HepG2 (cell line): ENCODE measurements at regions not wholly inside any gene's neighbourhood (a gene's known extent, or its start where the extent isn't known, plus 50 kb on each side); places are given as distances from the start of the nearest gene placed in this dataset.

Experiments
- ATAC-seq: fragments of 200-7000 bp; cut with Tn5 transposase; 3 replicates; pipeline ENCODE4 v1.9.1; 2020; ENCODE audit warnings: mild to moderate bottlenecking, moderate library complexity
- BruUV-seq: library from RNA; stranded (reverse); fragments of 400-500 nt; replicated peaks from 2 replicates; lab custom pipeline; 2021; lab: Mats Ljungman, UMichigan
- CTCF ChIA-PET: fragments of 300-600 bp; formaldehyde crosslinking; extraction: SDS; loops from one replicate; lab custom pipeline; 2021; ENCODE audit warnings: low total read pairs, inconsistent platforms, low intra/inter-chr PET ratio; lab: Yijun Ruan, JAX
- POLR2A ChIA-PET: fragments of 350-600 bp; sonication (Branson Sonifier 250); formaldehyde crosslinking; loops from one replicate; lab custom pipeline; 2020; ENCODE audit warnings: antibody characterized with exemption, inconsistent platforms; lab: Yijun Ruan, JAX
- DNase-seq: peaks from one replicate; pipeline ENCODE4 v3.0.0-alpha.2; 2015; ENCODE audit warnings: low spot score
- FAIRE-seq: peaks from 3 replicates; lab custom pipeline; 2011; peaks lifted over from hg19 to GRCh38; lab: Jason Lieb, UNC
- H2AFZ ChIP-seq: one replicate; pipeline ENCODE4 v1.6.1; 2011; ENCODE audit warnings: low read length, inconsistent platforms
- H3K27ac ChIP-seq: fragments of 300-600 bp; 3 replicates; pipeline ENCODE4 v1.8.0; 2011; ENCODE audit warnings: mixed run types, mild to moderate bottlenecking, mixed read lengths, low read length, inconsistent platforms; ENCODE audit not compliant: insufficient read depth; ENCODE audit errors: extremely low read length
- H3K27me3 ChIP-seq, 2 experiments: fragments of 200-600 bp in 1 of 2; 2 replicates in 1 of 2; 3 replicates in 1 of 2; pipeline versions ENCODE4 v1.6.0 to v1.8.0; 2011; ENCODE audit warnings: low read length in 2 of 2, mild to moderate bottlenecking in 2 of 2, moderate library complexity in 2 of 2, inconsistent platforms in 1 of 2; ENCODE audit not compliant: insufficient read depth in 2 of 2, control insufficient read depth in 1 of 2
- H3K36me3 ChIP-seq, 2 experiments: fragments of 200-600 bp in 1 of 2; replicated peaks in 1 of 2; 2 replicates in 1 of 2; 3 replicates in 1 of 2; pipeline versions ENCODE4 v1.5.1 to v1.8.0; 2011; ENCODE audit warnings: low read length in 2 of 2, inconsistent platforms in 1 of 2; ENCODE audit not compliant: insufficient read depth in 2 of 2, control insufficient read depth in 1 of 2
- H3K4me1 ChIP-seq: 2 replicates; pipeline ENCODE4 v1.5.1; 2012; ENCODE audit warnings: low read length, inconsistent platforms; ENCODE audit not compliant: insufficient read depth
- H3K4me2 ChIP-seq: 2 replicates; pipeline ENCODE4 v1.6.0; 2011; ENCODE audit warnings: low read depth, low read length, inconsistent platforms
- H3K4me3 ChIP-seq, 3 experiments: fragments of 200-600 bp in 1 of 3; sonication (generic), shearing (Covaris generic) in 1 of 3; replicated peaks in 1 of 3; 2 replicates each; pipeline ENCODE4 v1.5.1; 2011 to 2016; ENCODE audit warnings: low read length in 3 of 3, inconsistent platforms in 2 of 3, low read depth in 2 of 3, mild to moderate bottlenecking in 2 of 3, control low read depth in 1 of 3, mixed read lengths in 1 of 3; ENCODE audit not compliant: insufficient read depth in 1 of 3
- H3K79me2 ChIP-seq: one replicate; pipeline ENCODE4 v1.6.1; 2011; ENCODE audit warnings: low read length, inconsistent platforms; ENCODE audit not compliant: insufficient read depth
- H3K9ac ChIP-seq: 2 replicates; pipeline ENCODE4 v1.6.0; 2011; ENCODE audit warnings: mild to moderate bottlenecking, low read depth, low read length, inconsistent platforms; ENCODE audit not compliant: insufficient read depth
- H3K9me3 ChIP-seq: 2 replicates; pipeline ENCODE4 v1.5.1; 2012; ENCODE audit warnings: mild to moderate bottlenecking, low read length
- H4K20me1 ChIP-seq: 2 replicates; pipeline ENCODE4 v1.6.0; 2011; ENCODE audit warnings: inconsistent platforms, mild to moderate bottlenecking, low read length, moderate library complexity; ENCODE audit not compliant: insufficient read depth
- ATRX ChIP-seq: sonication (generic); formaldehyde crosslinking; IDR thresholded peaks from 2 replicates; pipeline ENCODE4 v1.4.0; 2020; ENCODE audit warnings: missing genetic modification reagents, borderline replicate concordance
- GLI4 ChIP-seq: sonication (generic); formaldehyde crosslinking; IDR thresholded peaks from 2 replicates; pipeline ENCODE4 v1.5.1; 2020; ENCODE audit warnings: missing genetic modification reagents, mild to moderate bottlenecking, moderate library complexity, borderline replicate concordance
- HMGA1 ChIP-seq: sonication (generic); formaldehyde crosslinking; conservative IDR thresholded peaks from 2 replicates; pipeline ENCODE4 v1.4.0; 2020; ENCODE audit warnings: missing genetic modification reagents
- MYNN ChIP-seq: sonication (generic); formaldehyde crosslinking; IDR thresholded peaks from 2 replicates; pipeline ENCODE4 v1.4.0; 2020; ENCODE audit warnings: mild to moderate bottlenecking, low read depth, missing genetic modification reagents
- ZNF224 ChIP-seq: sonication (generic); formaldehyde crosslinking; IDR thresholded peaks from 2 replicates; pipeline ENCODE4 v1.5.0; 2020; ENCODE audit warnings: mild to moderate bottlenecking, missing genetic modification reagents
- ZNF652 ChIP-seq: IDR thresholded peaks from 2 replicates; pipeline ENCODE4 v1.6.1; 2016; ENCODE audit warnings: low read depth, borderline replicate concordance
- ZNF781 ChIP-seq: sonication (generic); formaldehyde crosslinking; IDR thresholded peaks from 2 replicates; pipeline ENCODE4 v1.5.1; 2020; ENCODE audit warnings: borderline replicate concordance, mild to moderate bottlenecking, missing genetic modification reagents; ENCODE audit errors: not compliant biosample characterization
- WGBS: methylation state at CpG from one replicate; pipeline ENCODE4 v1.1.6; 2017; ENCODE audit warnings: low lambda C conversion rate; 5-methylcytosine and 5-hydroxymethylcytosine counted together
- in situ Hi-C: cut with HindIII; loops from 2 replicates; pipeline ENCODE4 v1.10.0; 2017; ENCODE audit warnings: low pct_unique_long_range_greater_than_20kb; ENCODE audit not compliant: extremely low pct_ligation_motif_present
- intact Hi-C: fragments of 100-400 bp; cut with micrococcal nuclease; formaldehyde crosslinking; loops from one replicate; pipeline ENCODE4 v1.10.0; 2022; ENCODE audit not compliant: unreplicated experiment
- TF ChIP-seq, protein P1 (sequence below): sonication (generic); formaldehyde crosslinking; IDR thresholded peaks from 2 replicates; pipeline ENCODE4 v1.4.0; 2020; ENCODE audit warnings: low read depth, mild to moderate bottlenecking, missing genetic modification reagents
- TF ChIP-seq, protein P2 (sequence below): sonication (generic); formaldehyde crosslinking; IDR thresholded peaks from 2 replicates; pipeline ENCODE4 v1.5.0; 2020; ENCODE audit warnings: mild to moderate bottlenecking, missing genetic modification reagents
- TF ChIP-seq, protein P3 (sequence below): sonication (generic); formaldehyde crosslinking; IDR thresholded peaks from 2 replicates; pipeline ENCODE4 v1.8.1; 2023; ENCODE audit warnings: mild to moderate bottlenecking, moderate library complexity, missing genetic modification reagents
- TF ChIP-seq, protein P4 (sequence below): sonication (generic); formaldehyde crosslinking; IDR thresholded peaks from 2 replicates; pipeline ENCODE4 v1.4.0; 2020; ENCODE audit warnings: mild to moderate bottlenecking, low read depth, missing genetic modification reagents

DNA sequence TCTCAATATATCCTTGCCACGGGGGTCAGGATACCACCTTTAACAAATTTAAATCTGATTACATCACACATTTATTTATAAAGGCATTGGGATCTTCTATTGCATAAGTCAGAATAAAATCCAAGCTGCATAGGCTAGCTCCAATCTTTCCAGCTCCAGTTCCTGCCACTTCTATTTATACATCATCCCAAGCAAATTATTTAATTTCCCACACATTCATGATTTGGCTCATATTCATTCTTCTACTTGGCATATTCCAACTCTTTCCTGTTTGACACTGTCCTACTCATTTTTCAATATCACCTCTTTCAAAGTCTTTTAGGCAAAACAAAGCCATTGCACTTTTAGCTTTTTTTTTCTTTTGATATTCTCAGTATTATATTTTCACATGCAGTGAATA is 579.0 kb upstream of the FZD8 start:
- TF ChIP-seq ZNF652 = no peak
- TF ChIP-seq HMGA1 = no peak
- TF ChIP-seq, protein P1, sequence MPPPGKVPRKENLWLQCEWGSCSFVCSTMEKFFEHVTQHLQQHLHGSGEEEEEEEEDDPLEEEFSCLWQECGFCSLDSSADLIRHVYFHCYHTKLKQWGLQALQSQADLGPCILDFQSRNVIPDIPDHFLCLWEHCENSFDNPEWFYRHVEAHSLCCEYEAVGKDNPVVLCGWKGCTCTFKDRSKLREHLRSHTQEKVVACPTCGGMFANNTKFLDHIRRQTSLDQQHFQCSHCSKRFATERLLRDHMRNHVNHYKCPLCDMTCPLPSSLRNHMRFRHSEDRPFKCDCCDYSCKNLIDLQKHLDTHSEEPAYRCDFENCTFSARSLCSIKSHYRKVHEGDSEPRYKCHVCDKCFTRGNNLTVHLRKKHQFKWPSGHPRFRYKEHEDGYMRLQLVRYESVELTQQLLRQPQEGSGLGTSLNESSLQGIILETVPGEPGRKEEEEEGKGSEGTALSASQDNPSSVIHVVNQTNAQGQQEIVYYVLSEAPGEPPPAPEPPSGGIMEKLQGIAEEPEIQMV (CRISPR knock-in tag) = no peak
- TF ChIP-seq, protein P2, sequence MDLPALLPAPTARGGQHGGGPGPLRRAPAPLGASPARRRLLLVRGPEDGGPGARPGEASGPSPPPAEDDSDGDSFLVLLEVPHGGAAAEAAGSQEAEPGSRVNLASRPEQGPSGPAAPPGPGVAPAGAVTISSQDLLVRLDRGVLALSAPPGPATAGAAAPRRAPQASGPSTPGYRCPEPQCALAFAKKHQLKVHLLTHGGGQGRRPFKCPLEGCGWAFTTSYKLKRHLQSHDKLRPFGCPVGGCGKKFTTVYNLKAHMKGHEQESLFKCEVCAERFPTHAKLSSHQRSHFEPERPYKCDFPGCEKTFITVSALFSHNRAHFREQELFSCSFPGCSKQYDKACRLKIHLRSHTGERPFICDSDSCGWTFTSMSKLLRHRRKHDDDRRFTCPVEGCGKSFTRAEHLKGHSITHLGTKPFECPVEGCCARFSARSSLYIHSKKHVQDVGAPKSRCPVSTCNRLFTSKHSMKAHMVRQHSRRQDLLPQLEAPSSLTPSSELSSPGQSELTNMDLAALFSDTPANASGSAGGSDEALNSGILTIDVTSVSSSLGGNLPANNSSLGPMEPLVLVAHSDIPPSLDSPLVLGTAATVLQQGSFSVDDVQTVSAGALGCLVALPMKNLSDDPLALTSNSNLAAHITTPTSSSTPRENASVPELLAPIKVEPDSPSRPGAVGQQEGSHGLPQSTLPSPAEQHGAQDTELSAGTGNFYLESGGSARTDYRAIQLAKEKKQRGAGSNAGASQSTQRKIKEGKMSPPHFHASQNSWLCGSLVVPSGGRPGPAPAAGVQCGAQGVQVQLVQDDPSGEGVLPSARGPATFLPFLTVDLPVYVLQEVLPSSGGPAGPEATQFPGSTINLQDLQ (CRISPR knock-in tag) = no peak
- TF ChIP-seq, protein P3, sequence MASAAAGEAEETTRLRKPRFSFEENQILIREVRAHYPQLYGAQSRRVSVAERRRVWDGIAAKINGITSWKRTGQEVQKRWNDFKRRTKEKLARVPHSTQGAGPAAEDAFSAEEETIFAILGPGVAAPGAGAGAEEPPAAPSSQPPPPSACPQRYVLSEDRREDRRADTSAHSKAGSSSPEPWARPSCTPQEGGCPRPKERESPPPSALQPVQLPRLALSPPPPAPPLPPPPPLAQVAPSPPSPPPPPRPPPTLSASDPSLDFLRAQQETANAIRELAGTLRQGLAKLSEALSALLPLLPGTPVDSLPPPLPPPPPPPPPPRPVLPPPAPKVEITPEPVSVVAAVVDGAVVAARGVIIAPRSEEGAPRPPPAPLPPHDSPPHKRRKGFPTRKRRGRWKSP (CRISPR knock-in tag) = no peak
- TF ChIP-seq MYNN (CRISPR knock-in tag) = no peak
- TF ChIP-seq, protein P4, sequence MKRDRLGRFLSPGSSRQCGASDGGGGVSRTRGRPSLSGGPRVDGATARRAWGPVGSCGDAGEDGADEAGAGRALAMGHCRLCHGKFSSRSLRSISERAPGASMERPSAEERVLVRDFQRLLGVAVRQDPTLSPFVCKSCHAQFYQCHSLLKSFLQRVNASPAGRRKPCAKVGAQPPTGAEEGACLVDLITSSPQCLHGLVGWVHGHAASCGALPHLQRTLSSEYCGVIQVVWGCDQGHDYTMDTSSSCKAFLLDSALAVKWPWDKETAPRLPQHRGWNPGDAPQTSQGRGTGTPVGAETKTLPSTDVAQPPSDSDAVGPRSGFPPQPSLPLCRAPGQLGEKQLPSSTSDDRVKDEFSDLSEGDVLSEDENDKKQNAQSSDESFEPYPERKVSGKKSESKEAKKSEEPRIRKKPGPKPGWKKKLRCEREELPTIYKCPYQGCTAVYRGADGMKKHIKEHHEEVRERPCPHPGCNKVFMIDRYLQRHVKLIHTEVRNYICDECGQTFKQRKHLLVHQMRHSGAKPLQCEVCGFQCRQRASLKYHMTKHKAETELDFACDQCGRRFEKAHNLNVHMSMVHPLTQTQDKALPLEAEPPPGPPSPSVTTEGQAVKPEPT (CRISPR knock-in tag) = no peak
- TF ChIP-seq ZNF781 = no peak
- no peak for TF ChIP-seq ATRX (CRISPR knock-in tag)
- no peak for TF ChIP-seq GLI4 (CRISPR knock-in tag)
- no peak for TF ChIP-seq ZNF224 (CRISPR knock-in tag)
- intact Hi-C loops (no loop called here), in situ Hi-C loops (no loop called here)
- no peak overlapping the region for H3K9ac ChIP-seq
- CTCF ChIA-PET = no interaction called here
- H3K4me2 ChIP-seq = no peak overlapping the region
- BruUV-seq = no TSS peak
- H3K36me3 ChIP-seq = no peaks in the 10 kb centered on the region
- 0% methylated on average over 1 of the region's 1 CpG for WGBS
- H3K4me3 ChIP-seq = no peak overlapping the region
- no peaks in the 10 kb centered on the region for H4K20me1 ChIP-seq
- POLR2A ChIA-PET = no interaction called here
- H3K79me2 ChIP-seq = no peaks in the 10 kb centered on the region
- no peaks in the 10 kb centered on the region for H3K9me3 ChIP-seq
- no peaks in the 10 kb centered on the region; a peak in 1 of 5 replicates for H3K27me3 ChIP-seq
- FAIRE-seq = no peak
- H3K27ac ChIP-seq = no peak overlapping the region
- no peak for DNase-seq
- no peaks in the 10 kb centered on the region for H3K4me1 ChIP-seq
- ATAC-seq = no peak
- no peak overlapping the region for H2AFZ ChIP-seq
